IMR-90 (cell line): ENCODE measurements at regions not wholly inside any gene's neighbourhood (a gene's known extent, or its start where the extent isn't known, plus 50 kb on each side); places are given as distances from the start of the nearest gene placed in this dataset.

ENCODE experiments used
- BHLHE40 ChIP-seq: fragments of 150-350 bp; IDR thresholded peaks from 2 replicates; pipeline ENCODE4 v1.6.1; 2016; ENCODE audit warnings: mild to moderate bottlenecking, low read depth, low read length
- CHD1 ChIP-seq: IDR thresholded peaks from 2 replicates; pipeline ENCODE4 v1.6.1; 2012; ENCODE audit warnings: low read depth, low read length, improper control_type of control experiment
- FOS ChIP-seq: fragments of 150-350 bp; IDR thresholded peaks from 2 replicates; pipeline ENCODE4 v1.6.1; 2016; ENCODE audit warnings: low read depth, low read length
- MAZ ChIP-seq: IDR thresholded peaks from 2 replicates; pipeline ENCODE4 v1.6.1; 2012; ENCODE audit warnings: low read depth, mild to moderate bottlenecking, low read length, improper control_type of control experiment, moderate library complexity, borderline replicate concordance
- MXI1 ChIP-seq: IDR thresholded peaks from 2 replicates; pipeline ENCODE4 v1.6.1; 2012; ENCODE audit warnings: low read depth, mild to moderate bottlenecking, low read length, moderate library complexity, borderline replicate concordance
- POLR2A ChIP-seq: IDR thresholded peaks from 2 replicates; pipeline ENCODE4 v1.6.1; 2012; ENCODE audit warnings: mild to moderate bottlenecking, low read depth, low read length
- RAD21 ChIP-seq: IDR thresholded peaks from 2 replicates; pipeline ENCODE4 v1.6.1; 2012; ENCODE audit warnings: low read length, improper control_type of control experiment
- RCOR1 ChIP-seq: IDR thresholded peaks from 2 replicates; pipeline ENCODE4 v1.6.1; 2012; ENCODE audit warnings: mild to moderate bottlenecking, low read length, improper control_type of control experiment; ENCODE audit not compliant: insufficient replicate concordance
- SMC3 ChIP-seq: fragments of 150-350 bp; IDR thresholded peaks from 2 replicates; pipeline ENCODE4 v1.6.1; 2016; ENCODE audit warnings: low read depth, mild to moderate bottlenecking, antibody characterized with exemption, low read length, moderate library complexity
- TF ChIP-seq, protein P1 (sequence below): conservative IDR thresholded peaks from 2 replicates; pipeline ENCODE4 v1.5.1; 2012; ENCODE audit warnings: mild to moderate bottlenecking, low read depth, low read length, improper control_type of control experiment

DNA sequence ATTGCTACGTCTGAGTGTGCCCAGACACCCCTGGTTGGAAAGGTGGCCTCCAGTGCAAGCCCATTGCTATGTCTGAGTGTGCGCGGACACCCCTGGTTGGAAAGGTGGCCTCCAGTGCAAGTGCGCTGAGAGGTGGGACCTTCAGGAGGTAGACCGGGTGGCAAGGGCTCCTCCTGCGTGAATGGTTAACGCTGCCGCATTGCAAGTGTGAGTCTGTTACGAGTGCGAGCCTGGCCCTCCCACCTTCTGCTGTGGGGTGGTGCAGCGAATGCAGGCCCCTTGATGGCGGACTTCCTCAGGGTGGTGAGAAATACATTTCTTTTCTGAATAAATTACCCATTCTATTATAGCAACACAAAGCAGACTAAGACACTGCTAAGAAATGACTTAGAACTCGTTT is 208.8 kb downstream of the DLL1 start:
- TF ChIP-seq, protein P1, sequence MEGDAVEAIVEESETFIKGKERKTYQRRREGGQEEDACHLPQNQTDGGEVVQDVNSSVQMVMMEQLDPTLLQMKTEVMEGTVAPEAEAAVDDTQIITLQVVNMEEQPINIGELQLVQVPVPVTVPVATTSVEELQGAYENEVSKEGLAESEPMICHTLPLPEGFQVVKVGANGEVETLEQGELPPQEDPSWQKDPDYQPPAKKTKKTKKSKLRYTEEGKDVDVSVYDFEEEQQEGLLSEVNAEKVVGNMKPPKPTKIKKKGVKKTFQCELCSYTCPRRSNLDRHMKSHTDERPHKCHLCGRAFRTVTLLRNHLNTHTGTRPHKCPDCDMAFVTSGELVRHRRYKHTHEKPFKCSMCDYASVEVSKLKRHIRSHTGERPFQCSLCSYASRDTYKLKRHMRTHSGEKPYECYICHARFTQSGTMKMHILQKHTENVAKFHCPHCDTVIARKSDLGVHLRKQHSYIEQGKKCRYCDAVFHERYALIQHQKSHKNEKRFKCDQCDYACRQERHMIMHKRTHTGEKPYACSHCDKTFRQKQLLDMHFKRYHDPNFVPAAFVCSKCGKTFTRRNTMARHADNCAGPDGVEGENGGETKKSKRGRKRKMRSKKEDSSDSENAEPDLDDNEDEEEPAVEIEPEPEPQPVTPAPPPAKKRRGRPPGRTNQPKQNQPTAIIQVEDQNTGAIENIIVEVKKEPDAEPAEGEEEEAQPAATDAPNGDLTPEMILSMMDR = no peak
- no peak for TF ChIP-seq CHD1
- TF ChIP-seq MAZ = no peak
- no peak for TF ChIP-seq RCOR1
- no peak for TF ChIP-seq FOS
- no peak for TF ChIP-seq BHLHE40
- no peak for TF ChIP-seq POLR2A
- TF ChIP-seq RAD21 = no peak
- no peak for TF ChIP-seq SMC3
- no peak for TF ChIP-seq MXI1
